ENCODE measurements at regions not wholly inside any gene's neighbourhood (a gene's known extent, or its start where the extent isn't known, plus 50 kb on each side); places are given as distances from the start of the nearest gene placed in this dataset.
"Not testable (repeated sequence)": the region's sequence is repeated elsewhere in the genome, so short reads cannot be mapped to it uniquely, and the experiment has no call there.

DNA sequence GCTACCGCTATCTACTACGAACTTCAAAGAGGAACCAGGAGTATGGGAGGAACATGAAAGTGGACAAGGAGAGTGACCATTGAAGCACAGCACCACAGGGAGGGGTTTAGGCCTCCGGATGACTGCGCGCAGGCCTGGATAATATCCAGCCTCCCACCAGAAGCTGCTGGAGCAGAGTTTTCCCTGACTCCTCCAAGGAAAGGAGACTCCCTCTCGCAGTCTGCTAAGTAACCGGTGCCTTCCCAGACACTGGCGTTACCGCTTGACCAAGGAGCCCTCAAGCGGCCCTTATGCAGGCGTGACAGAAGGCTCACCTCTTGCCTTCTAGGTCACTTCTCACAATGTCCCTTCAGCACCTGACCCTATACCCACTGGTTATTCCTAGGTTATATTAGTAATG is 64.2 kb upstream of the BTG3 start:
- not testable (repeated sequence) for DNase-seq

DNA sequence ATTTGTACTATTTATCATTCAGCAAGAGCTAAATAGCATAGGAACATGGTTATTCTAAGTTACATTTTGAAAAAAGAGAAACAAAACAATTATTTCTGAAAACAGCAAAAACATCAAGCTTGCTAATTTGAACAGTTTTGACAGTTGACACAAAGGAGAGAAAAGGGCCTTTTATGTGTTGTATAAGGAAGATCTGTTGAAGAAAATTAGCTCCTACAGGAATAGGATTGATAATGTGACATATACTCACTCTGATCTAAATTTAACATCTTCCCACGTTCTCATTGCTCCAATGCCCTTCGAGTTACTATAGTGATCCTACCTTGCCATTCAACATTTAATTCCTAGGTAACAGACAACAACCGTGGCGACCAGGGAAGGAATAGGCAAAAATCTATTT is 61.4 kb upstream of the BTG3 start:
- DNase-seq = no peak

DNA sequence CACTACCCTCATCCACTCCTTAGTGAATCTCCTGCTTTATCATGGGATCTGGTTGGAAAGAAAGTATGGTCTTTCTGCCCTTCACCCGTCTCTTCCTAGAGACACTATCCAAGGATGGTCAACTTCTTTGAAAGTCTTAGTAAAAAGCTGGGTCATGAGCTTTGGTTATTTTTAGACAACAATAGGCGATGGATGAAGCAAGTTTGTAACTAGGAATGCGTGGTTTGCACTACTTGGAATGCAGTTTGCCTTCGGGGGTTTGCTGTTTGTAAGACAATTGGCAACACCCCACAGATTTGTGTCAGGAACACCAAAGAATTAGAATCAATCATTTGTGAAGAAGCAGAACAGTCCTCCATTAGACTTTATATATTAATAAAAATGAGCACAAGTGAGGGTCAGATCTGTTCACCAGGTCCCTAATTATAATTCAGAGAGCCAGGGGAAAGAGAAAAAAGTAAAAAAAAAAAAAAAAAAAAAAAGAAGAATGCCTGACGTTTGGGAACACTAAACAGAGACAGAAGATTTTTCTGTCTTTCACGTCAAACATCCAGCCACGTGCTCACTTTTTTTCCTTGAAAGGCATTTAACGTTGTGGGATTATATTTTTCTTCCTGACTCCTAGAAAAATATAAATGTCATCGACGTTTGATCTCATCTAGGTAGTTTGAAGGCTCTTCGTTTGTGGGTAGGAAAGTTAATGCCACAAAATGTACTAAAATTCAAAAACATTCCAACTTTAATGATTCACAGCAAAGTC is 60.7 kb upstream of the BTG3 start:
- DNase-seq = no peak

DNA sequence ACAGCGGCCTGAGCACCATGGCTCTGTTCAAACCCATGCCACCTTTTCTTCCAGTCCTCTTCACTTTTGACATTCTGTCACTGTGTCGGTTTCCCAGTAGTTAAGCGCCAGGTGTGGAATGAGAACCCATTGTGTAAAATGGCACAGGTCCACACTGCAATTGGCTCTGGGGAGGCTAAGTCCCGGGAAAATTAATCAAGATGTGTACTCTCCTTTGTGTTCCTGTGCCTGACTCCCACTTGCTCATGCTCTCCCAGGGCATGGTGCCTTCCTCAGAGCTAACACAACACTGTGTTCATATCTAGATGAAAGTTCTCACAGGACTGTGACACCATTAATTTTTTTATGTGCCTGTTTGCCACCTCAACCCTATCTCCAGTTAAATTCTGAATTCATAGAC is 59.0 kb upstream of the BTG3 start:
- DNase-seq = no peak

DNA sequence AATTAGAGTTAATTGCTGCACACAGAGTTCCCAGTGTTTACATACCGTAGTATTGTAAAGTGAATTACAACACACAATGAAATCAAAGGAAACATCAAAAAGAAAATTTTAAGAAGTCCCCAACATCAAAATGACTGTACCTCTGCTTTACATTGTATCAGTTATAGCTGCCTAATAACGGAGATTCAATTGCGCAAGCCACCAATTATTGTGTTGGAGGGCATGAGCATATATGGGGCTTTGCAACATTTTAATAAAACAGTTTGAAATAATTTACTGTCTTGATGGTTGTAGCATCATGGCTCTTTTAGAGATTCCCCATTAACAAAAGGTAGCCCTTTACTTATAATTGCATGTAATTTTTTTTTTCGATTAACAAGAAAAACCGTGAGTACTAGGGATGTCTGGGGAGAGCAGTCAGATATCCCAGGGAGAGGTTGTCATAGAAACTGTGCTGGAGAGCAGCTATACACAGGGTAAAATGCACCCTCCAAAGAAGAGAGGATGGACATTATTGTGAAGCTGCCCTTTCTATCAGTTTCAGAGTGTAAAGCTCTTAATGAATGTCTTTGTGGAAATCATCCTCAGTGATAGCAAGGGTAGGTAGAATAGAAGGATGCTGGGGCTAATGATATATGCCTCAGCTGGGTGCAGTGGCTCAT is 55.9 kb upstream of the BTG3 start:
- DNase-seq = no peak

DNA sequence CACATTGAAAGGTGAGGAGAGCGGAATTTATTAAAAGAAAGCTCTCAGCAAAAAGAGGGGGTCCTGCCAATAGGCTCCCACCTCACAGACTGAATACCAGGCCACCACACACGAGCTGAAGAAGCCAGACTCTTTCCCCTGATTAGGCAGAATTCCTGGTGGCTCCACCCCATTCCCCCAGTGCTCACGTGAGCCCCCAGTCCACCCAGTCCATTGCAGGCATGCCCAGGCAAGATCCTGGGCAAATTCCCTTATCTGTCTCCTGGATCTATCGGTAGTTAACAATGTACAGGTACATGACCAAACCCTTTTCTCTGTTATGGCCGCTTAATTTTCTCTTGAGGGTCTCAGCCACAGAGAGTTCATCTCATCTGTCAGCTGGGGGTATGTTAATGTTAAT is 54.6 kb upstream of the BTG3 start:
- no peak for DNase-seq

All from RPMI8226 (cell line).